H7 (cell line): ENCODE measurements at regions not wholly inside any gene's neighbourhood (a gene's known extent, or its start where the extent isn't known, plus 50 kb on each side); places are given as distances from the start of the nearest gene placed in this dataset.

Experiments
- DNase-seq: peaks from one replicate; pipeline ENCODE4 v3.0.0; 2012
- H3K27me3 ChIP-seq: 2 replicates; pipeline ENCODE4 v1.6.0; 2011; ENCODE audit warnings: mild to moderate bottlenecking, low read length; ENCODE audit not compliant: control insufficient read depth, insufficient read depth
- H3K36me3 ChIP-seq: replicated peaks from 2 replicates; pipeline ENCODE4 v1.5.1; 2011; ENCODE audit warnings: low read length; ENCODE audit not compliant: control insufficient read depth, insufficient read depth
- H3K4me3 ChIP-seq: 2 replicates; pipeline ENCODE4 v1.5.1; 2011; ENCODE audit warnings: low read depth, mild to moderate bottlenecking, control low read depth, low read length, moderate library complexity; ENCODE audit not compliant: insufficient read depth

GRCh38 chr5:118052503-118052902 lies 935.8 kb downstream of the DTWD2 start:
- no peak for DNase-seq
- no peak overlapping the region for H3K4me3 ChIP-seq
- H3K27me3 ChIP-seq, result no peaks in the 10 kb centered on the region
- H3K36me3 ChIP-seq, result no peaks in the 10 kb centered on the region

DNA sequence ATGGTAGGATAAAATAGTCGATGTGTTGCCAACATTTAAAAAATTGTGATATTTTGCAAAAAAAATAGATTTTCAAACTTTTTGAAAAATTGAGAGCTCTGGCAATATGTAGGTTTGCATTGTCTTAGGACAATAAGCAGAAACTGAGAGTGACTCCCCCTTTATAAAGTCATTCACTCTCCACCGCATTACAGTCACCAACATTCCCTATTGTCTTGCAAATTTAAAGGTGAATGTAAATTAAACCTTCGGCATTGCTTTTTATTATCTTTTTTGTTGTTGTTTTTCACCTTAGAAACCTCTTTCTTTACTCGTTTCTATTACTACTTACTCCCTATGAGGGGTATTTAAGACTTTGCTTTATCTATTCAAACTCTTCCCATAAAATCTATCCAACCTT lies 944.2 kb downstream of the DTWD2 start:
- peak; percentile 19 for DNase-seq
- no peaks in the 10 kb centered on the region for H3K36me3 ChIP-seq
- H3K27me3 ChIP-seq, result no peaks in the 10 kb centered on the region

DNA sequence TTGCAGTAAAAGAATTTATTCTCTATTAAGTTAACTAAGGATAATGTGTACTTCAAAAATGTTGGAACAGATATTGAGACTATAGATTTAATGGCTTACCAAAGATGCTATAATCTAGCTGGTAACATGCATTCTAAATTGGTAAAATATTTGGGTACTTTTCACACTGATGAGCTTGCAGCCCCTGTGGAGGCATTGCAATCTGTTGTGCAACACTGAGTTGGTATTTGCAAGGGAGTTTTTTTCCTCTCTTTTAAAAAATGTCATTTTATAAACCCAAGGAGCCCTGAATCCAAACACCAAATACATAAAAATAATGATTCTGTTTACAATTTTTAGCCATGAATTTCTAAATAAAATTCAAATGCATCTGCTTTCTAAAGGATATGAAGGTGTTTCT lies 944.8 kb downstream of the DTWD2 start:
- DNase-seq, result peak; percentile 9
- Histone ChIP-seq H3K36me3 (no peaks in the 10 kb centered on the region), H3K4me3 (no peak overlapping the region), H3K27me3 (no peaks in the 10 kb centered on the region)

More for the DNA sequence above, 944.2 kb downstream of the DTWD2 start:
- no peak overlapping the region for H3K4me3 ChIP-seq

DNA sequence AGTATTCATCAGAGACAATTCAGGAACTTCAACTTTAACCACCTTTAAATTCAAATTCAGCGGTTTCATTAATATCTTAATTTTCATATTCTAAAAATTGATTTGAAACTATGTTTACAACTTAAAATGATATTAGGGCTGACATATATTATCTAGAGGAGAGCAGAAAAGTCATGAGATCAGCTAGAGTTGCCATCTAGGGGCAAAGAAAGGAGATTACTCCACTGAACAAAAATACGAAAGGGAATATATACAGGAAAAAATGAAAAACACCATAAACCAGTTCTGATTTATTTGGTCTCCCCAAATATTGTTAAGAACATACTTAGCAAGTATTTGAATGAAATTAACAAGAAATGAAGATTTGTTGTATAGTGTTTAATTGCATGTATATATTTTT lies 946.3 kb downstream of the DTWD2 start:
- Histone ChIP-seq H3K36me3 (no peaks in the 10 kb centered on the region), H3K27me3 (no peaks in the 10 kb centered on the region), H3K4me3 (no peak overlapping the region)
- DNase-seq, result no peak

GRCh38 chr5:118040496-118040895 lies 947.9 kb downstream of the DTWD2 start:
- no peak for DNase-seq
- Histone ChIP-seq H3K4me3 (no peak overlapping the region), H3K27me3 (no peaks in the 10 kb centered on the region), H3K36me3 (no peaks in the 10 kb centered on the region)

DNA sequence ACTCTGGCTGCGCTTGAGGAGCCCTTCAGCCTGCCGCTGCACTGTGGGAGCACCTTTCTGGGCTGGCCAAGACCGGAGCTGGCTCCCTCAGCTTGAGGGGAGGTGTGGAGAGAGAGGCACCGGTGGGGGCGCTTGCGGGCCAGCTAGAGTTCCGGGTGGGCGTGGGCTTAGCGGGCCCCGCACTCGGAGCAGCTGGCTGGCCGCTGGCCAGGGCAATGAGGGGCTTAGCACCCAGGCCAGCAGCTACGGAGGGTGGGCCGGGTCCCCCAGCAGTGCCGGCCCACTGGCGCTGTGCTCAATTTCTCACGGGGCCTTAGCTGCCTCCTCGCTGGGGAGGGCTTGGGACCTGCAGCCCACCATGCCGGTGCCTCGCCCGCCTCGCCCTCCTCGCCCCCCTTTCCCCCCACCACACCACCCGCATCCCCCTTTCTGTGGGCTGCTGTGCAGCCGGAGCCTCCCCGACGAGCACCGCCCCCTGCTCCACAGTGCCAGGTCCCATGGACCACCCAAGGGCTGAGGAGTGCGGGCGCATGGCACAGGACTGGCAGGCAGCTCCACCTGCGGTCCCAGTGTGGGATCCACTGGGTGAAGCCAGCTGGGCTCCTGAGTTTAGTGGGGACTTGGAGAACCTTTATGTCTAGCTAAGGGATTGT lies 954.5 kb downstream of the DTWD2 start:
- H3K36me3 ChIP-seq, result no peaks in the 10 kb centered on the region

DNA sequence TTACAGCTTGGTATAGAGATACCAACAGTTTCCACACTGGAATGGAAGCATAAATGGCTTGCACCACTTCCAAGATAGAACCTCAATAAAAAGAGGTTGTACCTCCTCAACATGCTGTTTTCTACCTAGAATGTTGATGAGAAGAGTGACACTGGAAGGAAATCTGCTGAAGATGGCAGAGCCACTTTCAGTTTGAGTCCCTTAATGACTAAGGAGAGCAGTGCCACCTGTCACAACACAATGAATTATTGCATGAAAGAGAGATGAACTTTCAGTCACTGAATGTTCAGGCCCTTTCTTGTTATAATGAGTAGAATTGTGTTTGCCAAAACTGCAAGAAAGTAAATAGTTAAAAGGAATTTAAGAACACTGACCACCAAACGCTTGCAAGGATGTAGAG lies 958.5 kb downstream of the DTWD2 start:
- Histone ChIP-seq H3K36me3 (no peaks in the 10 kb centered on the region), H3K4me3 (no peak overlapping the region), H3K27me3 (no peaks in the 10 kb centered on the region)
- DNase-seq, result no peak

More for the DNA sequence above, 954.5 kb downstream of the DTWD2 start:
- no peaks in the 10 kb centered on the region for H3K27me3 ChIP-seq
- no peak overlapping the region for H3K4me3 ChIP-seq
- DNase-seq, result no peak

GRCh38 chr5:118022062-118022461 lies 966.3 kb downstream of the DTWD2 start:
- H3K27me3 ChIP-seq, result no peaks in the 10 kb centered on the region

DNA sequence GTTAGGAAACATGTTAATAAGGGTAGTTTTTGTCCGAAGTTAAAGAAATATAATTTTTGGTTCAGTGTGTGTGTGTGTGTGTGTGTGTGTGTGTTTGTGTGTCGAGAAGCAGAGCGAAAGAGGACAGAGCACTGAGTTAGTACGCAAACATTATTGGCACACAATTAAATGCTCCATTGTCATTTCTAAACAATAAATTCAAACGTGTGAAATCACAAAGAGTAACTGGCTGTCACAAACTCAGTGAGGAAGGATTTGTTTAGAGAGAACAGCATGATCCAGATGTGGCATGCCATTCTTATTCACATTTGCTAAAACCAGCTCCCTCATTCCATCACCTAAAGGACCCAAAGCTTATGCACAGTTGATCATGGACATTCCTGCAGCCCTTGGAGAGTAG lies 970.8 kb downstream of the DTWD2 start:
- Histone ChIP-seq H3K36me3 (no peaks in the 10 kb centered on the region), H3K27me3 (no peaks in the 10 kb centered on the region), H3K4me3 (no peak overlapping the region)
- no peak for DNase-seq

More at GRCh38 chr5:118022062-118022461, 966.3 kb downstream of the DTWD2 start:
- DNase-seq, result no peak
- no peak overlapping the region for H3K4me3 ChIP-seq
- no peaks in the 10 kb centered on the region for H3K36me3 ChIP-seq

DNA sequence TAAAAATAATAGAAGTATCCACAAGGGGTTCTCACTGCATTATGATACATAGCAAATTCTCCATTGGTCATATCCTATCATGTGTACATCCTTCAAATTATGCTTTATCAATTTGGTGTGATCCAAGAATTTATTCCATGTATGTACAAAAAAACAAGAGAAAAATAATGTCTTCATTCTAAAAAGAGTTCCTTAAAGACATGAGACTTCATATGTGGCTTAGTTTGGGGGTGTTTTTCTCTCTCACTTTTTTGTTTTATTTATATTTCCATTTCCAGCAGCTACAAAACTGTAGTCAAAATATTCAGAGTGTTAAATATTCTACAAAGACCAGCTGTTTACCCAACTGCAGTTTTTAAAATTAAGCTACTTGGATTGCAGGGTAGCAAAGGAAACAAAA lies 972.0 kb downstream of the DTWD2 start:
- no peak for DNase-seq
- H3K27me3 ChIP-seq, result no peaks in the 10 kb centered on the region
- no peaks in the 10 kb centered on the region for H3K36me3 ChIP-seq
- H3K4me3 ChIP-seq, result no peak overlapping the region

DNA sequence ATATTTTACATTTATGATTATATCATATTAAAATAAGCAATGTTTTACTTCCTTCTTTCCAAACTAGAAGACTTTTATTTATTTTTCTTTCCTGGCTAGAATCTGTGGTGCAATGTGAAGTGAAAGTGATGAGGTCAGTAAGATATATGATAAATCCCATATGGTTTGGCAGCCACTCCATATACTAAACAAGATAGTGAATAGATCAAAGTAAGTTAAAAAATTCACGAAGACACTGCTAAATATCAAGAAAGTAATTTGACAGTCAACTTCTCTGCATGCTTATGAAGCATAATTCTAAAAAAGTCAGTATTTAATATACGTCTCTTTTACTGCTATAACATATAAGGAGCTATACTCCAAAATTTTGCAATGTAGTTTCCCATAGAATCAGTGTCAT lies 972.8 kb downstream of the DTWD2 start:
- no peak for DNase-seq
- no peaks in the 10 kb centered on the region for H3K27me3 ChIP-seq
- no peak overlapping the region for H3K4me3 ChIP-seq
- no peaks in the 10 kb centered on the region for H3K36me3 ChIP-seq

- Histone ChIP-seq H3K36me3 (no peaks in the 10 kb centered on the region), H3K4me3 (no peak overlapping the region), H3K27me3 (no peaks in the 10 kb centered on the region)
- DNase-seq, result no peak
Observed at GRCh38 chr5:118009741-118010297, 978.5 kb downstream of the DTWD2 start.

DNA sequence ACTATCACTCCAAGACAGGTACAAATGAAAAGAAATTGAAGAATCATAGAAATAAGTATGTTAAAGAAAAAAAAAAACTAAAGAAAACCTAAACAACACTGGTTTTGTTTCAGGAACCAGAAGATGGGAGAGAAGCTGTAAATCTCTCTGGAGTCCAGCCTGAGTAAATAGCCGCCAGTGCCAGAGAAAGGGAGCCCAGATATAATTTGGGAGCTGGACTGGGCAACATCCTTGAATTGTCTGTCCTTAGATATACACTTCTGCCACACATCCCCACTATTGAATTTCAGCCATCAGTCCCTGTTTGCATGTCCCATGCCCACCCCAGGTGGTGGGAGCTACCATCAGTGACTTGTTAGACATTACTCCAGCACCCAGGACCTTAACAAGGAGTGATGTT lies 979.6 kb downstream of the DTWD2 start:
- DNase-seq, result no peak
- no peaks in the 10 kb centered on the region for H3K36me3 ChIP-seq
- H3K27me3 ChIP-seq, result no peaks in the 10 kb centered on the region
- H3K4me3 ChIP-seq, result no peak overlapping the region

- Histone ChIP-seq H3K27me3 (no peaks in the 10 kb centered on the region), H3K4me3 (no peak overlapping the region), H3K36me3 (no peaks in the 10 kb centered on the region)
- DNase-seq, result no peak
Observed at GRCh38 chr5:118007262-118007661, 981.1 kb downstream of the DTWD2 start.

GRCh38 chr5:118006219-118006618 lies 982.1 kb downstream of the DTWD2 start:
- Histone ChIP-seq H3K36me3 (no peaks in the 10 kb centered on the region), H3K27me3 (no peaks in the 10 kb centered on the region), H3K4me3 (no peak overlapping the region)
- no peak for DNase-seq
